ENCODE measurements at regions not wholly inside any gene's neighbourhood (a gene's known extent, or its start where the extent isn't known, plus 50 kb on each side); places are given as distances from the start of the nearest gene placed in this dataset.

- Histone ChIP-seq H3K27me3 (peaks cover 0 to 93% (median 0%) of the 10 kb centered on the region in 4 donors), H3K4me1 (no peaks in the 10 kb centered on the region), H3K9me3 (no peaks in the 10 kb centered on the region), H3K36me3 (no peaks in the 10 kb centered on the region), H3K4me3 (no peak overlapping the region), H3K27ac (no peak overlapping the region)
- TF ChIP-seq CTCF (IDR thresholded peaks at IDR 0.05) (no peak), POLR2A (IDR thresholded peaks at IDR 0.05) (no peak)
- 82 to 94% methylated on average over 2 to 3 of the region's 3 CpGs for WGBS, 2 donors
- intact Hi-C loops (cut with DNase I), result no loop called here
- DNase-seq, result no peak
These were observed 52.4 kb upstream of the PARP11 start for GRCh38 chr12:3925621-3926020.

- Histone ChIP-seq H3K4me1 (no peaks in the 10 kb centered on the region), H3K36me3 (no peaks in the 10 kb centered on the region), H3K27ac (no peak overlapping the region), H3K4me3 (no peak overlapping the region), H3K9me3 (no peaks in the 10 kb centered on the region), H3K27me3 (peaks cover 0 to 93% (median 0%) of the 10 kb centered on the region in 4 donors)
- no peak for DNase-seq
- WGBS, 2 donors, result 60 to 69% methylated on average over 3 of the region's 3 CpGs
- TF ChIP-seq CTCF (IDR thresholded peaks at IDR 0.05), result no peak
- no peak for TF ChIP-seq POLR2A (IDR thresholded peaks at IDR 0.05)
- intact Hi-C loops (cut with DNase I), result no loop called here
These were observed 51.6 kb upstream of the PARP11 start for GRCh38 chr12:3924761-3925160.

- 64 to 76% methylated on average over 3 of the region's 3 CpGs for WGBS, 2 donors
- intact Hi-C loops (cut with DNase I), result no loop called here
- H3K4me3 ChIP-seq, result no peak overlapping the region
- H3K9me3 ChIP-seq, result no peaks in the 10 kb centered on the region
- no peak overlapping the region for H3K27ac ChIP-seq
- H3K4me1 ChIP-seq, result no peaks in the 10 kb centered on the region
- no peak for TF ChIP-seq POLR2A (IDR thresholded peaks at IDR 0.05)
- TF ChIP-seq CTCF (IDR thresholded peaks at IDR 0.05), result no peak
- no peaks in the 10 kb centered on the region for H3K36me3 ChIP-seq
- H3K27me3 ChIP-seq, result peaks cover 0 to 89% (median 0%) of the 10 kb centered on the region in 4 donors
- DNase-seq, result no peak
These were observed 49.8 kb upstream of the PARP11 start for GRCh38 chr12:3923021-3923420.
